Suprapubic skin (tissue), 4 donors: ENCODE measurements at regions not wholly inside any gene's neighbourhood (a gene's known extent, or its start where the extent isn't known, plus 50 kb on each side); places are given as distances from the start of the nearest gene placed in this dataset.

Experiments used
- DNase-seq, 2 donors: peaks; one replicate each; pipeline ENCODE4 v3.0.0-alpha.2; 2019; ENCODE audit warnings: low spot score in 2 of 2
- H3K27ac ChIP-seq: fragments of 200-600 bp; sonication (generic); one replicate; pipeline ENCODE4 v1.5.1; 2019
- H3K27me3 ChIP-seq: fragments of 200-600 bp; sonication (generic); one replicate; pipeline ENCODE4 v1.5.1; 2019
- H3K36me3 ChIP-seq: fragments of 200-600 bp; sonication (generic); one replicate; pipeline ENCODE4 v1.5.1; 2019
- H3K4me1 ChIP-seq: fragments of 200-600 bp; sonication (generic); one replicate; pipeline ENCODE4 v1.5.1; 2019
- H3K4me3 ChIP-seq: fragments of 200-600 bp; sonication (generic); one replicate; pipeline ENCODE4 v1.5.1; 2019; ENCODE audit warnings: mild to moderate bottlenecking
- H3K9me3 ChIP-seq: fragments of 200-600 bp; sonication (generic); one replicate; pipeline ENCODE4 v1.5.1; 2019
- CTCF ChIP-seq, 2 donors: fragments of 200-600 bp in 1 of 2; fragments of 450-650 bp in 1 of 2; sonication (generic) in 1 of 2; IDR thresholded peaks; one replicate each; pipeline ENCODE4 v1.5.1; 2016 to 2019; ENCODE audit warnings: antibody characterized with exemption in 2 of 2, mild to moderate bottlenecking in 1 of 2, moderate library complexity in 1 of 2
- EP300 ChIP-seq: sonication (generic); formaldehyde crosslinking; IDR thresholded peaks from one replicate; pipeline ENCODE4 v1.6.1; 2017; ENCODE audit warnings: antibody characterized with exemption
- POLR2A ChIP-seq, 2 donors: fragments of 450-650 bp; IDR thresholded peaks; one replicate each; pipeline ENCODE4 v1.6.1; 2017; ENCODE audit warnings: antibody characterized with exemption in 2 of 2, mild to moderate bottlenecking in 2 of 2, moderate library complexity in 2 of 2
- POLR2AphosphoS5 ChIP-seq, 3 donors: sonication (generic); formaldehyde crosslinking; IDR thresholded peaks; one replicate each; pipeline ENCODE4 v1.6.1; 2017; ENCODE audit warnings: antibody characterized with exemption in 3 of 3
- WGBS: methylation state at CpG from one replicate; pipeline ENCODE4 v1.1.5; 2018; 5-methylcytosine and 5-hydroxymethylcytosine counted together

- no peak for TF ChIP-seq POLR2AphosphoS5 (IDR thresholded peaks at IDR 0.05)
- no peak for TF ChIP-seq EP300
- TF ChIP-seq CTCF (IDR thresholded peaks at IDR 0.05), result no peak
- no peak for TF ChIP-seq POLR2A (IDR thresholded peaks at IDR 0.05)
- no peaks in the 10 kb centered on the region for H3K36me3 ChIP-seq
- H3K4me3 ChIP-seq, result no peak overlapping the region
- H3K27ac ChIP-seq, result no peak overlapping the region
- H3K27me3 ChIP-seq, result no peaks in the 10 kb centered on the region
- H3K4me1 ChIP-seq, result no peaks in the 10 kb centered on the region
- 55% methylated on average over 4 of the region's 4 CpGs for WGBS
- H3K9me3 ChIP-seq, result no peaks in the 10 kb centered on the region
- no peak for DNase-seq
These were observed 254.7 kb downstream of the KLF12 start for GRCh38 chr13:73879346-73880015.

- TF ChIP-seq POLR2AphosphoS5 (IDR thresholded peaks at IDR 0.05) (no peak), CTCF (IDR thresholded peaks at IDR 0.05) (no peak), EP300 (no peak), POLR2A (IDR thresholded peaks at IDR 0.05) (no peak)
- H3K9me3 ChIP-seq, result no peaks in the 10 kb centered on the region
- no peaks in the 10 kb centered on the region for H3K36me3 ChIP-seq
- H3K27me3 ChIP-seq, result no peaks in the 10 kb centered on the region
- H3K4me3 ChIP-seq, result no peak overlapping the region
- H3K27ac ChIP-seq, result no peak overlapping the region
- DNase-seq, result no peak
- H3K4me1 ChIP-seq, result no peaks in the 10 kb centered on the region
These were observed 256.8 kb downstream of the KLF12 start for GRCh38 chr13:73877399-73877798.

DNA sequence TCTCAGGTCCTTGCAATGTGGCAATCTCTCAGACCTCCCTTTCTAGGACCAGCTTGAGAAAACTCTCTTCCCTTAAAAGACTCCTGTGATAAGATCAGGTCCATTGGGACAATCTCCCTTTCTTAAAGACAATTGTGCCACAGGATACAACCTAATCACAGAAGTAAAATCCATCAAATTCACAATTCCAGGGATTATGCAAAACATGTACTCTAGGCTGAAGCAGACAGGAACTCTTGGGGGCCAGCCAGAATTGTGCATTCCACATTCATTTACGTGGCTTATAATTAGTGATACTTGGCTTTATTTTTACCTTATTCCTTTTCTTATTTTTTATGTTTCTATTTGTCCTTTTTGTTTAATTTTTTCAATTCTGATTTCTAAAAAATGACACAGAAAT is 257.9 kb downstream of the KLF12 start:
- DNase-seq, result no peak
- 46% methylated on average over 1 of the region's 1 CpG for WGBS
- Histone ChIP-seq H3K9me3 (no peaks in the 10 kb centered on the region), H3K27ac (no peak overlapping the region), H3K4me3 (no peak overlapping the region), H3K27me3 (no peaks in the 10 kb centered on the region), H3K4me1 (no peaks in the 10 kb centered on the region), H3K36me3 (no peaks in the 10 kb centered on the region)
- no peak for TF ChIP-seq EP300
- TF ChIP-seq CTCF (IDR thresholded peaks at IDR 0.05), result no peak
- TF ChIP-seq POLR2AphosphoS5 (IDR thresholded peaks at IDR 0.05), result no peak
- no peak for TF ChIP-seq POLR2A (IDR thresholded peaks at IDR 0.05)

DNA sequence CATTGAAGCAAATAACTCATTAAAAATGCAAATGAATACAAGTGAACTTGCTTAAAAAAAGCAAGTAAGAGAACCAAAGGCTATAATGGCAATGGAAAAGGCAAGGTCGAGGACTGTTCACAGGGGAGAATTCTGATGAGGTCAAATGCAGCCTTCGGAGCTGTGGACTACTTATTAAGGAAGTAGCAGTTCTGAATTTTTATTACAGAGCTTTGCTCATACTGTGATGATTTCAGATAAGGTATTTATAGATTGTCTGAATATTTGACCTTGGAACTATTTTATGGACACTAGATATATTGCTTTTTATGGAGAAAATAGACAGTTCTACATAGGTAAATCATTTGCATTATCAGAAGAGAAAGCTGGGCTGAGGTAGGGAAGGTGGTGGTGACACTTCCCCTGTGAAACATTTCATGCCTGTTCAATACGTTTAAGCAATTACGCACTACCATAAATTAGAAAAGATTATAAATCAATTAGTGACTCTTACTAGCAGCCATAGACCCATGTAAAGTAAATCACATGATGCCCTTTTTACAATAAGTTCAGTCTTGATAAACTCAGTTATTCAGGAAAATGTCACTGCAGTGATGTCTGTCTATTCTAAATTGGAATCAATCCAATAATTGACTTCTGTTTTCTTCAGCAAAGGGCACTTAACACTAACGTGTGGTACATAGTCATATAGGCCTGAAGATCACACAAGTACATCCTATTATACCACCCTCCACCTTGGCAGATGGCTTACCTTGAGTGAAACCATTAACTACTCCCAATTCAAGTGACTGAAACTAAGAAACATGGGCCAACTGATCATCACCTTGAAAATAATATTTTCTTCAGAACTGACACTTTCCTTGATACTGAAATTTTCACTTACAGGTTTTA is 260.0 kb downstream of the KLF12 start:
- Histone ChIP-seq H3K4me3 (no peak overlapping the region), H3K36me3 (no peaks in the 10 kb centered on the region), H3K27me3 (no peaks in the 10 kb centered on the region), H3K27ac (no peak overlapping the region), H3K4me1 (no peaks in the 10 kb centered on the region), H3K9me3 (no peaks in the 10 kb centered on the region)
- no peak for DNase-seq
- TF ChIP-seq POLR2A (IDR thresholded peaks at IDR 0.05) (no peak), POLR2AphosphoS5 (IDR thresholded peaks at IDR 0.05) (no peak), CTCF (IDR thresholded peaks at IDR 0.05) (no peak), EP300 (no peak)
- WGBS, result 80% methylated on average over 5 of the region's 5 CpGs

GRCh38 chr13:73872397-73872796 is 261.8 kb downstream of the KLF12 start:
- no peak overlapping the region for H3K27ac ChIP-seq
- no peaks in the 10 kb centered on the region for H3K4me1 ChIP-seq
- no peaks in the 10 kb centered on the region for H3K9me3 ChIP-seq
- no peak for DNase-seq
- WGBS, result 49% methylated on average over 3 of the region's 3 CpGs
- H3K4me3 ChIP-seq, result no peak overlapping the region
- no peaks in the 10 kb centered on the region for H3K27me3 ChIP-seq
- H3K36me3 ChIP-seq, result no peaks in the 10 kb centered on the region
- TF ChIP-seq POLR2AphosphoS5 (IDR thresholded peaks at IDR 0.05) (no peak), EP300 (no peak)
